PC-3 (cell line): ENCODE measurements at regions not wholly inside any gene's neighbourhood (a gene's known extent, or its start where the extent isn't known, plus 50 kb on each side); places are given as distances from the start of the nearest gene placed in this dataset.

Experiments used
- ATAC-seq: fragments of 200-7000 bp; cut with Tn5 transposase; 2 replicates; pipeline ENCODE4 v1.9.1; 2020; ENCODE audit warnings: mild to moderate bottlenecking, moderate library complexity
- BruUV-seq: library from RNA; stranded (reverse); fragments of 400-500 nt; replicated peaks from 2 replicates; lab custom pipeline; 2021; lab: Mats Ljungman, UMichigan
- CTCF ChIA-PET: fragments of 300-600 bp; sonication (Branson Sonifier 250); formaldehyde crosslinking; loops from one replicate; lab custom pipeline; 2022; ENCODE audit warnings: antibody characterized with exemption; lab: Charles Lee
- POLR2A ChIA-PET: fragments of 300-600 bp; sonication (Branson Sonifier 250); formaldehyde crosslinking; loops from one replicate; lab custom pipeline; 2022; ENCODE audit warnings: antibody characterized with exemption; ENCODE audit not compliant: unreplicated experiment; lab: Charles Lee
- DNase-seq: peaks from one replicate; pipeline ENCODE4 v3.0.0-alpha.2; 2015
- H2AFZ ChIP-seq: fragments of 300-600 bp; sonication (generic); 2 replicates; pipeline ENCODE4 v1.6.0; 2016; ENCODE audit warnings: antibody characterized with exemption, low read length
- H3F3A ChIP-seq: fragments of 300-600 bp; sonication (generic); one replicate; pipeline ENCODE4 v1.6.0; 2017; ENCODE audit warnings: antibody characterized with exemption, low read length, control low read depth, mild to moderate bottlenecking; ENCODE audit not compliant: unreplicated experiment
- H3K27ac ChIP-seq: fragments of 300-600 bp; sonication (generic); 2 replicates; pipeline ENCODE4 v1.5.1; 2016; ENCODE audit warnings: mild to moderate bottlenecking, low read length
- H3K27me3 ChIP-seq: fragments of 300-600 bp; sonication (generic); 2 replicates; pipeline ENCODE4 v1.6.1; 2016; ENCODE audit warnings: low read length, mixed read lengths
- H3K36me3 ChIP-seq: fragments of 300-600 bp; sonication (generic); 2 replicates; pipeline ENCODE4 v1.6.1; 2016; ENCODE audit warnings: low read depth, mixed run types, low read length, mixed read lengths
- H3K4me1 ChIP-seq: fragments of 300-600 bp; sonication (generic); 2 replicates; pipeline ENCODE4 v1.5.1; 2016; ENCODE audit warnings: low read length; ENCODE audit not compliant: insufficient read depth
- H3K4me2 ChIP-seq: fragments of 300-600 bp; sonication (generic); 2 replicates; pipeline ENCODE4 v1.6.0; 2016; ENCODE audit warnings: low read length
- H3K4me3 ChIP-seq: fragments of 300-600 bp; sonication (generic); 2 replicates; pipeline ENCODE4 v1.5.1; 2016; ENCODE audit warnings: mild to moderate bottlenecking, low read length, mixed read lengths
- H3K79me2 ChIP-seq: fragments of 300-600 bp; sonication (generic); 2 replicates; pipeline ENCODE4 v1.6.1; 2017; ENCODE audit warnings: low read length, mixed read lengths
- H3K9ac ChIP-seq: fragments of 300-600 bp; sonication (generic); 2 replicates; pipeline ENCODE4 v1.6.0; 2016; ENCODE audit warnings: mild to moderate bottlenecking, low read length
- H3K9me2 ChIP-seq: fragments of 300-600 bp; sonication (generic); replicated peaks from 2 replicates; pipeline ENCODE4 v1.6.1; 2016; ENCODE audit warnings: mixed run types, low read length, mixed read lengths
- H3K9me3 ChIP-seq: fragments of 300-600 bp; sonication (generic); 2 replicates; pipeline ENCODE4 v1.6.1; 2016; ENCODE audit warnings: low read length, mixed read lengths
- H4K20me1 ChIP-seq: fragments of 300-600 bp; sonication (generic); 2 replicates; pipeline ENCODE4 v1.6.1; 2016; ENCODE audit warnings: low read length, mixed read lengths
- EZH2 ChIP-seq: fragments of 300-600 bp; sonication (generic); IDR thresholded peaks from one replicate; pipeline ENCODE4 v1.6.1; 2017; ENCODE audit warnings: antibody characterized with exemption, mild to moderate bottlenecking, low read length; ENCODE audit not compliant: unreplicated experiment
- EZH2phosphoT487 ChIP-seq: fragments of 300-600 bp; sonication (generic); IDR thresholded peaks from 2 replicates; pipeline ENCODE4 v1.6.1; 2018; ENCODE audit warnings: mild to moderate bottlenecking, antibody characterized with exemption, low read length, borderline replicate concordance
- intact Hi-C: fragments of 100-400 bp; cut with micrococcal nuclease; formaldehyde crosslinking; loops from 2 replicates; pipeline ENCODE4 v1.9.0; 2023
- TF ChIP-seq, protein P1 (sequence below): fragments of 300-600 bp; sonication (generic); conservative IDR thresholded peaks from 2 replicates; pipeline ENCODE4 v1.5.1; 2017; ENCODE audit warnings: antibody characterized with exemption, low read depth, mild to moderate bottlenecking, low read length

DNA sequence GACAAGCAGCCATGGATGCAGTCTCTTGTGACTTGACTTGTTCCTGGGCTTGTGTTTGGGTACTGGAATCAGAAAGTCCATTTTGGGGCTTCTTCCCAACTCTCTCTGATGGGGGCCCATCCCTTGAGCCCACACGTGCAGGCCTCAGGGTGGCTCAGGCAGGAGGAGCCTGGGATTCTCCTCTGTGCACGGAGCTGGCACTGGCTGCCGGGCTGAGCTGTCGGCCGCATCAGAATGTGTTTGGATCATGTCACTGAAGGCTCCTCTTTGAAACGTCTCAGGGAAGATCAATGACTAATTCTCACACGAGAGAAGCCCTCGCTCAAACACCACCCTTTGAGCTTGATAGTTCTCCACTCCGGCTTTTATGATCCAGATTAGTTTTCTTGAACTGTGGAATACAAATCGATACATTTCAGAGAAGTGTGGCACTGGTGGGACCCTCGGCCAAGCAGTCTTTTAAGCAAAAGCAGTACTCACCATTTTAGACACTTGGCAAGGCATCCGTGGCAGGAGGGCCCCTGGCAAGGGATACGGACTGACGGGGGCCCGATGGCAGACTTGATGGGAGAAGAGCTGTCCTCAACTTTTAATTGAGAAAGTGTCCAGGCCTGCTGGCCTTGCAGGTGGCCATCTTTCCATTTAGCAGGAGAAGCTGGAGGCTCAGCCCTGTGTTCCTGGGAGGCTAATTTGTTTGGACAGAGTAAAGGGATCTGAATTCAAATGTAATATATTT, 220.7 kb upstream of the C1orf174 start:
- no peaks in the 10 kb centered on the region for H3K79me2 ChIP-seq
- BruUV-seq = no TSS peak
- no peak overlapping the region for H3K4me3 ChIP-seq
- no peak overlapping the region for H3K27ac ChIP-seq
- intact Hi-C loops = no loop called here
- peaks cover 89% of the 10 kb centered on the region for H3K27me3 ChIP-seq
- no peaks in the 10 kb centered on the region for H4K20me1 ChIP-seq
- no peak overlapping the region for H2AFZ ChIP-seq
- DNase-seq = no peak
- ATAC-seq = no peak
- no peaks in the 10 kb centered on the region for H3K9me3 ChIP-seq
- TF ChIP-seq EZH2 (no peak), EZH2phosphoT487 (no peak)
- TF ChIP-seq, protein P1, sequence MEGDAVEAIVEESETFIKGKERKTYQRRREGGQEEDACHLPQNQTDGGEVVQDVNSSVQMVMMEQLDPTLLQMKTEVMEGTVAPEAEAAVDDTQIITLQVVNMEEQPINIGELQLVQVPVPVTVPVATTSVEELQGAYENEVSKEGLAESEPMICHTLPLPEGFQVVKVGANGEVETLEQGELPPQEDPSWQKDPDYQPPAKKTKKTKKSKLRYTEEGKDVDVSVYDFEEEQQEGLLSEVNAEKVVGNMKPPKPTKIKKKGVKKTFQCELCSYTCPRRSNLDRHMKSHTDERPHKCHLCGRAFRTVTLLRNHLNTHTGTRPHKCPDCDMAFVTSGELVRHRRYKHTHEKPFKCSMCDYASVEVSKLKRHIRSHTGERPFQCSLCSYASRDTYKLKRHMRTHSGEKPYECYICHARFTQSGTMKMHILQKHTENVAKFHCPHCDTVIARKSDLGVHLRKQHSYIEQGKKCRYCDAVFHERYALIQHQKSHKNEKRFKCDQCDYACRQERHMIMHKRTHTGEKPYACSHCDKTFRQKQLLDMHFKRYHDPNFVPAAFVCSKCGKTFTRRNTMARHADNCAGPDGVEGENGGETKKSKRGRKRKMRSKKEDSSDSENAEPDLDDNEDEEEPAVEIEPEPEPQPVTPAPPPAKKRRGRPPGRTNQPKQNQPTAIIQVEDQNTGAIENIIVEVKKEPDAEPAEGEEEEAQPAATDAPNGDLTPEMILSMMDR = no peak
- POLR2A ChIA-PET = no interaction called here
- H3K4me1 ChIP-seq = no peaks in the 10 kb centered on the region
- no peak overlapping the region for H3K4me2 ChIP-seq
- H3K9ac ChIP-seq = no peak overlapping the region
- no peaks in the 10 kb centered on the region for H3K36me3 ChIP-seq
- no peaks in the 10 kb centered on the region for H3F3A ChIP-seq
- H3K9me2 ChIP-seq = no peaks in the 10 kb centered on the region
- CTCF ChIA-PET = no interaction called here

DNA sequence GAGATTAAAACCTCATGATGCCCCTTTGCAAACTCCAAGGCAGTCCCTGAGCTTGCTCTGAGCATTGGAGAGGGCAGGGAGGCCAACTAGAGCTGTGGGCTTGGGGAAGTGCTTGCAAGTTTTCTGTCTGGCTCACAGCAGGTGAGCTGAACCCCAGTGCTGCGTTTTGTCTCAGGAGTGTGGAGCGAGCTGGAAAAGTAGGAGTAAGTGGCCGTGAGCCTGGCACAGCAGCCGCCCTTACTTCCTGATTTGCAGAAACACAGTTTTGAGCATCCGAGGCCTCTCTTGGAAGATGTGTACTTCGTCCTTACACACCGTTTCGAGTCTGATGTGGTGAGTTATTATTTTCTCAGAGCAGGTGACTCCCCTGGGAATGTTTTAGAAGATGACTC, 221.2 kb upstream of the C1orf174 start:
- POLR2A ChIA-PET = no interaction called here
- peaks cover 86% of the 10 kb centered on the region for H3K27me3 ChIP-seq

More for the DNA sequence above, 221.2 kb upstream of the C1orf174 start:
- no TSS peak for BruUV-seq
- Histone ChIP-seq H3K9me3 (no peaks in the 10 kb centered on the region), H3K79me2 (no peaks in the 10 kb centered on the region), H3F3A (no peaks in the 10 kb centered on the region), H3K4me2 (no peak overlapping the region), H3K4me3 (no peak overlapping the region), H3K4me1 (no peaks in the 10 kb centered on the region), H3K27ac (no peak overlapping the region), H2AFZ (no peak overlapping the region), H3K9ac (no peak overlapping the region), H3K9me2 (no peaks in the 10 kb centered on the region), H4K20me1 (no peaks in the 10 kb centered on the region), H3K36me3 (no peaks in the 10 kb centered on the region)
- CTCF ChIA-PET = no interaction called here
- DNase-seq (no peak), ATAC-seq (no peak)
- intact Hi-C loops = no loop called here
- no peak for TF ChIP-seq EZH2phosphoT487
- TF ChIP-seq, protein P1 = no peak
- TF ChIP-seq EZH2 = no peak
